ENCODE measurements at regions not wholly inside any gene's neighbourhood (a gene's known extent, or its start where the extent isn't known, plus 50 kb on each side); places are given as distances from the start of the nearest gene placed in this dataset.
"Not testable (repeated sequence)": the region's sequence is repeated elsewhere in the genome, so short reads cannot be mapped to it uniquely, and the experiment has no call there.

DNA sequence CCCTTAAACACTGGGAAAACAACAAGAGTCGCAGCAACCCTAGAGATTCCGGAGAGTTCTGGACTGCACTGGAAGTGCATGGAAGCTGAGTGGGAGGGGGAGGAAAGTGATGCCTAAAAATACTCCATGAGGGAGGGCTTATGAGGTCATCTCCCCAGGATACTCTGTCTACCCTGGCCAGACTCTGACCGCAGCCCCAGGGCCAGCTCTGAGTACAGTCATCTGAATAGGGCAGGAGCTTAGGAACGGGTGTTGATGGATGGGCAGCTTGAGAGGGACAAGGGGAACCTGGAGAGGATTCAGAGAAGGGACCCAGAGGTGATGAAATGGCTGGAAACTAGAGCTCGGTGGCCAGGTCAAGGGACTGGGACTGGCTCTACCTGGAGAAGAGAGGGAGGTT, 79.3 kb upstream of the IGFBP5 start:
- DNase-seq: no peak

DNA sequence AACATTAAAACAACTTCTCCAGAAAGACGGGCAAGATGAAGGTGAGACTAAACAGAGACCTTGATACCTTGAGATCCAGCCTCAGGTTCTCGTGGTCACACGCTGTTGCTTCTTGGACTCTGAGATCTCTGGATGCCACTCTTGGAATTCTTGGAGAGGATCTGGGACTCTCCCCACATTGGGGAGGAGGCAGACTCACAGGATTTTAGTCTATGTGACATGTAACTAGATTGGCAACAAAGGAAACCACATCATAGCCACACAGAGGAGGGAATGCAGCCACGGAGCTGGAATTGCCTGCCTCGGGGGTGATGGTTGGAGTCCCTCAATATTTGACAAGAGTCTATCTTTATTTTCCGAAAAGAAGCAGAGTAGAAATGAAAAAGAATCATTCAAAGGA, 78.8 kb upstream of the IGFBP5 start:
- DNase-seq: no peak

DNA sequence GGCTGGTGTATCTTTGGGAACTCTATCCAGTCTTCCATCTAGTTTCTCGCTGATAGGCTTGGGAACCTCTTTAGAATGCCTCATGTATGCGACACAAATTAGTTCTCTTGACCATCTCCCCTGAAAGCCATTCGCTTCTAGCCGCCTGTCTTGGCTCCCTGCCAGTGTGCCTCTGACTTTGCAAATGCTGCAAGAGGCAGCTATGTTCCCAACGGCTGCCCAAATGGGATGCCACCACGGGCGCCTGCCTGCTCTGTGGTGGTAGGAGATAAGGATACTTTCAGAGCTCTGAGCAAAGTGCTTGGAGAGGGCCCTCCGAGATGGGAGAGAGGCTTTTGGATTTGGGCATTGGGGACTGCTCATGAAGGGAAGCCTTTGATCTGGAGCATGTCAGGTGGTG, 77.7 kb upstream of the IGFBP5 start:
- no peak for DNase-seq

DNA sequence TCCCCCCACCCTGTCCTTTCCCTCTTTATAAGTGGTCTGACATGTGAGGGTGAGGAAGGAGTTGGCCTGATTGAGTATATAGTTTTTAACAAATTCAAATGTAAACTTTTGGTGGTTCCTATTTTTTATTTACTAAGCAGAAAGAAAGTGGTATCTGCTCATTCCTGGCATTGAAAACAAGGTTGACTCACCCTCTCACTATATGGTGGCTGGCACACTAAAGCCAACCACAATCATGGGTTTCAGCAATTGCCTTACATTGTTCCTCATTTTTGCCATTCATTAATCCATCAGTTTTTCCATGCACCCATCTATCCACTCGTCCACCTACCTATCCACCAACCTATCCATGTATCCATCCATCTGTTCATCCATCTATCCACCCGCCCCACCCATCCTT, 75.4 kb upstream of the IGFBP5 start:
- DNase-seq: no peak

DNA sequence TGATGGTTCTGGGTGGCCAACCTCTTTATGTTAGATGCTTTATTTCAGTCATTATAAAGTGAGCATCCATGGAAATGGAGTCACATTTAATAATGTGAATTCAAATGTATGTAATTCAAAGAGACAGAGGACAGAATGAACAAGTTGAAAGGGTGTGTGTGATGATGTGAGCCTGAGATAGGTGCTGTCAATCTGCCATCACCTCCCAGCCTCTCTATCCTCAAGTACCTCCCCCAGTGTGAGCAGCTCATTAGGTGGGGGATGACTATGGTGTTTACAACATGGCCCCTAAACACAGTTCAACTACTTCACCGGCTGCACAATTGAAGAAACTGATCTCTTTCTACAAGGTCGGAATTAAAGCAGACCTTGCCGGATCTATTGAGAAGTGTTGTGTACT, 74.7 kb upstream of the IGFBP5 start:
- no peak for DNase-seq

DNA sequence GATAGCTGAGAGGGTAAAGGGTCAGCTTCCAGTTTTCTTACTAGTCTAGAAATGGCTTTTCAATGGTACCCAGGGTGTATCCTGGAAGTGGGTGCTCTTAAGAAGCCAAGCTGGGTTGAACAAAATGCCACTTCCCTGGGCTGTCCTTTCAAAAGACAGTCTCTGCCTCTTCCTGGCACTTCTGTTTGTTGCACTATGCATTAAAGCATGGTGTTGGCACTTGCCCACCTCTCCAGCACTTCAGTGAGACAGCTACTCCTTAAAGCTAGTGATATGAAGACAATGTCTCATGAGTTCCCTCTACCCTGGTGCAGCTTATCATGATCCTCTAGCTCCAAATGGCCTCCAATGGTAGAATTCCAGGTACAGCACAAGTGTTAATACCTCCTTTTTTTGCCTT, 74.3 kb upstream of the IGFBP5 start:
- DNase-seq: no peak

DNA sequence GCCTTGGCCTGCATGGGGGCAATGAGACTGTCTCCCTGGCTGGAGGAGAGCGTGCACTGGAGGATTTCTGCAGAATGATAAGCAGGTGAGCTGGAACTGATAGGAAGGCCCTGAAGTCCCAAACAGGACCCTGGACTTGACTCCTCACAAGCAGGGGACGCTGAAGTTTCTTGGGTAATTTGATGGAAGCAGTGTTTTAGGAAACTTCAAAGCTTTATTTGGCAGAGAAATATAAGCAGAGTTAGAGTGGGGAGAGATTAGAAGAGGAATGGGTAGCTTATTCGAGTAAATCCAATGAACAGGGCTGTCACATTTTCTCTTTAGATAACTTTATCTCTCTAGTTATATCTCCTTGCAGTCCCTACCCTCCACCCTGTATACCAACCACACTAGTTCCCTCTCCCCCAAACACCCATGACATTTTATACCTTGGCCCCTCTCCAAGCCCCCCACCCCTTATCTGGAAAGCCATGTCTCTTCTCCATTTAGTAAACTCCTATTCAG, 73.6 kb upstream of the IGFBP5 start:
- no peak for DNase-seq

DNA sequence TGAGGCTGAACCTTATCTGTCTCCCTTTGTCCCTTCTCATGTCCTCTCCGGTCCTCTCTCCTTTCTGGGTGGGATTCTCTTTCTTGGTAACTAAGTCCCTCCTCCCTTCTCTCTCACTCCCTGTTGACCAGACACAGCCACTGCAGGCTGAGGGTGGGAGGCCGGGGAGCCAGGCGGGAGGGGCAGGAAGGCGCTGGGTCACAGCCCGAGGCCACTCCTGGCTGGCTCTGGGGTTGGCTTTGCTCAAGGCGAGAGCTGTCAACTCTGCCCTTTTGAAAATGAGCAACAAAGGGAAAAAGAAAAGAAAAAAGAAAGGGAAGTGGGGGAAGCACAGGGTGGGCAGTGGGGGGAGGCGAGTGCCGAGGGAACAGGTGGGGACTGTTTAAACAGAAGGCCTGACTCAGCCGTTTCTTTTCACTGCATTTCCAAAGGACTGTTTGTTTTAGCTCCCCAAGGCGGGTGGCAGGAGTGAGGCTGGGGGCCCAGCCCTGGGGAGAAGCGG, 70.5 kb upstream of the IGFBP5 start:
- DNase-seq: no peak

DNA sequence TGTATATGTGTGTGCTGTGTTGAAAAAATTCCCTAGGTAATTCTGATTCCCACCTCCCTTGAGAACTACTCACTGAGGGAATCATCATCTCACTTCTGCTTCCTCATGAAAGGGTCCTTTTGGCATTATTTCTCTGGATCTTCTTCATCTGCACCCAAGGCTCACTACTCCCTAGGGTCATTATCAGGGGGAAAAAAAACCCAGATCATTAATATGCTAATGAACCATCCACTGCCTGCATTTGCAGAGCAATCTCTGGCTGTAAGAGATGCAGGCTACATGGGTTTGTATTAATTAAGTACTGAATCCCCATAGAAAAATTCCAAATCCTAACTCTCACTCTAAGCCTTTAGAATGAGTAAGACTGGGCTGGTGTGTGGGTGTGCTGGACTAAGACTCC, 68.0 kb upstream of the IGFBP5 start:
- DNase-seq: no peak

DNA sequence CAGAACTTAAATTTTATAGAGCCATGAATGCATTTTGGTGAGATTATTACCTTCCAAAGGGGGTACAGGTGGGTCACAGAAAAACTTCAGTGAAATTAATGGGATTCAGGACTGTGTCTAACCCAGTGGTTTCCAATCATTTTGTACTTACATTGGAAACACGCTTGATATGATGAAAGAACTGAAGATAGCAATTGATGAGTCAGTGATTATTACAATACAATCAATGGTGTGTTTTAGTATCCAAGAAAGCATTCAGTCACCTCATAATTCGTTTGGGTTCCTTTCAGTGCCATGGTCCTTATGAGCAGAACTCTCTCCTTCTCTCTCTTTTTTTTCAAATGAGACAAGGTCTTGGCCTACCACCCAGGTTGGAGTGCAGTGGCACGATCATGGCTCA, 66.5 kb upstream of the IGFBP5 start:
- no peak for DNase-seq

DNA sequence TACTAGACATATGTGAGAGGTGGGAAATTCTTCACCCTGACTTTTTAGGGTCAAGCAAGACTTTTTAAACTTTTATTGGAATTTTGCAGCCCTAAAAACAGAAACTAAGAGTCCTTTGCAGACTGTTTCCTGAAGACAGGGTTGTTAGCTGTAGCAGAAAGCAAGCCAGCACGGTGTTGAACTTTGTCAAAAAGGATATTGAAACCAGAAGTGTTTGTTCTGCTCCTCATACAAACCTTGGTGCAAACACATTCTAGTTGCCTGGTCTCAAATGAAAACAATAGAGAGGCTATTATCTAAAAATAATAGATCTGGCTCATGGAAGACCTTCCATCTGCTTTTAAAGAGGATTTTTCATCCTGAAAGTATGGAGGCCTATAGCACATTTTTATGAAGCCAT, 65.8 kb upstream of the IGFBP5 start:
- no peak for DNase-seq

DNA sequence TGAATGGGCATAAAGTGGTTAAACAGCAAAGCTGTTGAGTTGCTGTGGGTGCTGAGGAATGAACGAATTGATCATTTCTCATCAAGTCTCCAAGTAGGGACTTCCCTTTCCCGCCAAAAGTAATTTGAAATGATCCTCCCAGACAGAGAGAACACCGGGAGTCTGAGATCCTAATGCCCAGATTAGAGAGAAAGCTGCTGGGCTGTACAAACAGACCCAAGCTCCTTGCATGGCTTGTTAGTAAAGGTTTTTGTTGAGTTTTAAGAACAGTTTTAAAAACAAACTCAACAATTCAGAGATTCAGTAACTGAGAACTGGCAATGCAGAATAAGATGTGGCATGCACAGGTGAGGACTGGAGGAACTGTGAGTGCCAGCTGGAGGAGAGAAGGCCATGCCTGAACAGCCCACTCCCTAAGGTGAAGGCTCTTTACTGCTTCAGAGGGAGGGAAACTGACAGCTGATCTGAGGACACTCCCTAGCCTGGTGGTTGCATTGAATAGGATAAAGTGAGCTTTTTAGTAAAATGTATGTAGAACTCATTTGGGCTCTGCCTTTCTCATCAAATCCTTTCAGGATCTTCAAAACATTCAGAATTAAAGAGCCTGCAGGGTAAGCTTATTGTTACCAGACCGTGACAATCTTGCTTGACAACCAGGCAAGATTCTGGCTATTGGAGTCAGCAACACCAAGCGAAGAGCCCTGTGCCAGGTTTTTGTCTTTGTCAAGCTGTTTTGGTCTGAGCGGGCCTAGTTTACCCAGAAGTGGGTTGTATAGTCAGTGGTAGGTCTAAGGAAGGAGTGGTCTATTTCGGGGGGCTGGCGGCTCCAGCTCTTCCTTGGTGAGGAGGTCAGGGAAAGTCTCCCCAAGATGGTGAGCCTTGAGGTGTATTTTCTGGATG, 63.2 kb upstream of the IGFBP5 start:
- no peak for DNase-seq

DNA sequence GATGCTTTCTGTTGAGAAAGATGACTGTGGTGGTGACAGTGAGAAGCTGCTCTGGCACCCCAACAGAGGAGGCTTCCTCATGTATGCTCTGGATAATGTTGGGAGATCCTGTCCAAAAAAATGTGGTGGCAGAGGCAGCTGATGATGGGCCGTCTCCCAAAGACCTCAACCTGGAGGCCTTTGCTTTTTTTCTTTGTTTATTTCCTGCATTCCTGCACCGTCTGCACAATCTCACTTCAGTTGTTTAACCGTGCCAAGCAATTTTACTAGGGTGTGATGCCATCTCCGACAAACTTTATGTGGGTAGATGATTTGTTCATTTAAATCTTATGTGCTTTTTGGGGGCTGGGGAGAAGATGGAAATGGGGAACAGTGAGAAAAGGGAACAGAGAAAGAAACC, 62.2 kb upstream of the IGFBP5 start:
- no peak for DNase-seq

DNA sequence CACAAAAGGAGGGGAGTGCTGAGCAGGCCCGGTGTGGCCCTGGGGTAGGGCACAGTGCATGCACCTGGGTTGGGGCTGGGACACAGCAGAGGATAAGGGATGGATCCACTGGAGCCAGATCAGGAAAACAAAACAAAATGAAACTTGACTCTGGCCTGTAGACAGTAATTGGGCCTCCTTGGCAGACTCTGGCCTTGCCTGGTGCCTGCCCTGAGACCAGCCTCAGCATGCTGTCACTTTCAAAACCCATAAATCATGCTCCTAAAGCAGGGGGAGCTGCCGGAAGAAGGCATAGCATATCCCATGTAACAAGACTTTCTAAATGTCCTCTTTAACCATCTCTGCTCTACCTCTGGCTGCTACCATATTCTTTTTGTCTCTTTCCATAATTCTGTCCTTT, 61.1 kb upstream of the IGFBP5 start:
- no peak for DNase-seq

DNA sequence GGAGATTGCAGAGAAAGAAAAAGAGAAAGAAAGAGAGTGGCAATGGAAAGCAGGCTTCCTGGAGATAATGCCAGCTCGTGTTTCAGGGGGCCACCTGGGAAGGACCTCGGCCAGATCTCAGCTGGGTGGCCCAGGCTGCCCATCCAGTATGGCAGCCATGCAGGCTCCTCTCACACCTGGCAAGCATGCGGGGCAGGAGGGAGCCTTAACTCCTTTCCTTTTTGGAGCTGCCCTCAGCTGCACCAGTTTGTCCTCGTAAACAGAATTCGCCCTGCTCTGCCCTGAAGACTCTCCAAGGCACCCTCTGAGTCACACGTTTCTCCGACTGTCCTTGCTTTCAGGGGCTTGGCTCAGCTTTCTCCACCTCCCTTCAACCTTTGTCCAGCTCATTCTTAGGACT, 59.5 kb upstream of the IGFBP5 start:
- no peak for DNase-seq

DNA sequence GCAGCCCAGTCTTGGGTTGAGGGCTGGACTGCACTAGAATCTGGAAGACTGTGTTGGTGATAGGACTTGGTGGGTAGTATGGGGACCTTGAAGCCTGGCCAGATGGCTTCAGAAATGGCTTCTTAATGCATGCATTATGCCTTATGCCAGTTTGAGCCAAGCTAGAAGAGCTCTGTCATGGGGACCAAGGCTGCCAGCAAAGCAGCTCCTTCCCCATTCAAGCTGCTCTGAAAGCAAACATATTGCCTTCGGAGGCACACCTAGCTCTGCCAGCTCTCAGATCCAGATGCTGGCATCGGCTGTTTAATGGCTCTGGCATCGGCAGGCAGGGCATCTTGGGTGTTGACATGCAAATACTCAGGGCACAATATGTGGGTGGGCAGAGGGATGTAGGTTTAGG, 59.0 kb upstream of the IGFBP5 start:
- no peak for DNase-seq

DNA sequence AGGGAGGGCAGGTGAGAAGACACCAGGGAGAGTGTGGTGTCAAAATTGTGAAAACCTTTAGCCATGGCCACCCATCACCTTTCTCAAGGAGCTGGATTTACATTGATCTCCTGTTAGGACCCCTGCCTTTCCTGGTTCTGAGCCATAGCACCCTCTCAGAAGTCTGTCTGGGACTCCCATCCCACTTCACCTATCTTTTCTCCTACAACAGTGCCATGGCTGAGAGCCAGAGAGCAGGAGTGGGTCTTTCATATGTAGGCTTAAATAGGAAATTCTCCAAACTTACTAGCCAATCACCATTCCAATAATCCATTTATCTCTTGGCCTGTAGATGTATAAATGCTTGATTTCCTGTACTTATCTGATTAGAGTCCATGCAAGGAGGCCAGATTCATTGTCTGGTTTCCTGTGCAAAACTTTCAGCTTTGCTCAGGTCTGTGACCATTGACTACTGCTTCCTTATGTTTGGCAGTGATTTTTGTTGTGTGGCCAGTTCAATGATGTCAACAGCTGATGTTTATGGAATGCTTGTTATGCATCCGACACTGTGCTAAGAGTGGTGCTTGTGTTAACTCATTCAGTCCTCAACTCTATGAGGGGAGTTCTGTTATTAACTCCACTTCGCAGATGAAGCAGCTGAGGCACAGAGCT, 57.6 kb upstream of the IGFBP5 start:
- DNase-seq: no peak

DNA sequence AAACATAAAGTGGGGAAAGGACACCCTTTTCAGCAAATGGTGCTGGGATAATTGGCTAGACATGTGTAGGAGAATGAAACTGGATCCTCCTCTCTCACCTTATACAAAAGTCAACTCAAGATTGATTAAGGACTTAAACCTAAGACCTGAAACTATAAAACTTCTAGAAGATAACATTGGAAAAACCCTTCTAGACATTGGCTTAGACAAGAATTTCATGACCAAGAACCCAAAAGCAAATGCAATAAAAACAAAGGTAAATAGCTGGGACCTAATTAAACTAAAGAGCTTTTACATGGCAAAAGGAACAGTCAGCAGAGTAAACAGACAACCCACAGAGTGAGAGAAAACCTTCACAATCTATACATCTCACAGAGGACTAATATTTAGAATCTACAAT, 55.4 kb upstream of the IGFBP5 start:
- DNase-seq: not testable (repeated sequence)

DNA sequence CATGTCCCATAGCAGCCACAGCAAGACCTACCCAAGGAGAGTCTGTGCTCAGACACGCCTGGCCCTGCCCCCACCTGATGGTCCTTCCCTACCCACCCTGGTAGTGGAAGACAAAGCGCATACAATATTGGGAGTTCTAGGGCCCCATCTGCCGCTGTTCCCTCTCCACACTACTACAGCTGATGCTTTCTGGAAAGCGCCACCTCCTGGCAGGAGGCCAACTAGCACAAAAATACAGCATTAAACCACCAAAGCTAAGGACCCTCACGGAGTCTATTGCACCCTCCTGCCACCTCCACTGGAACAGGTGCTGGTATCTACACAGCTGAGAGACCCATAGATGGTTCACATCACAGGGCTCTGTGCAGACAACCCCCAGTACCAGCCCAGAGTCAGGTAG, 50.9 kb upstream of the IGFBP5 start:
- DNase-seq: not testable (repeated sequence)

DNA sequence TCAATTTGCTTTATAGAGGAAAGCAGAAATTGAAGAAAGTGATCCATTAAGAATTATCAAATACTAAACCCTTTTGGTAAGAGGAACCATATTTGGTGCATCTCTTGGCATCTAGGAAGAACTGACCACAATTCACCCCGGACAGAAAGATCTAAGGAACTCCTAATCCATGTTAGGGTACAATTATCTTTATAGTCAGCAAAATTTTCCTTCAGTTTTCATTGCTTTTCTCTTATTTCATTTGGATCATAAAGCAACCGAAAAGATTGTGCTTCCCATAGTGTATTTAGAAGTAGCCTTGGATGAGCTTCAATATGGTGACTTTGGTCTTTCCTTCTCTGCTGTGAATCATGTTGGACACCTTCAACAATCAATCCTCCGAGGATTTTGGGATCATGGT, 50.1 kb upstream of the IGFBP5 start:
- DNase-seq: no peak
